HG03045 (cell line): ENCODE measurements at regions not wholly inside any gene's neighbourhood (a gene's known extent, or its start where the extent isn't known, plus 50 kb on each side); places are given as distances from the start of the nearest gene placed in this dataset.

ENCODE experiments used
- ATAC-seq: cut with Tn5 transposase; IDR thresholded peaks from one replicate; pipeline ENCODE4 v1.9.1; 2021; ENCODE audit warnings: mild to moderate bottlenecking, moderate library complexity; ENCODE audit not compliant: unreplicated experiment

DNA sequence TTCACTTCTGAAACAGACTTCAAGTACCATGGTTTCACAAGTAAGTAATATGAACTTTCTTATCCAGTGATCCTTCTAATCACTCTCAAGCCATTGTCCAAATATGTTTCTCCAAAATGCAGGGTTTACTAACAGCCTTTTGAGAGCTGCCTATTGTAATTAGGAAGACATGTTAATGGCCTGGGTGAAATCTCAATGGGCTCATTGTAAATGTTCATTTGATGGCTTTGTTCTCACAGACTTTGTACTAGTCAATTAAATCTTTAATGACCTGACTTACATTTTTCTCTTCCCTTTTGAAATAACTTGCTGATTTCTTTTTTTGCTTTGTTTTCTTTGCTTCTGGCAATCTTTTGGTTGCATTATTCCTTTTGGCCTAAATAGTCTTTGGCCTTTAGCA is 444.8 kb downstream of the LIG4 start:
- no peak for ATAC-seq

DNA sequence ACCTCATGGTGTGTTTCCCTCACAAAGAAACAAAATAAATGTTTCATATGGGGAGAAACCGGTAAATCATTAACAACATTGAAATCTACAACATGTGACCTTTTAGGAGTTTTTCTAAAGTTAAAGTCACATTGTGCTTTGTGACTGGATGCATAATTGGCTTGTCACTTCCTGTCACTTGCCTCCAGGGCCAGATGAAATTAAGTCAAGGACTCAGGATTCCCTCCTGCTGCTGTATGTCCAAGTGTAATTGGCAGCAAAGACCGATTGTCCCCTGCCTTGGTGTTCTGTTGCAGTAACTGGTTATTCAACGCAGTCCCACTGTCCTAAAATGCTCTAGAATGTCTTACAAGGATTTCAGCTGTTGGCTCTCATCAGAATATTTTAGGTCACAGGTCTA is 448.2 kb downstream of the LIG4 start:
- ATAC-seq = no peak

DNA sequence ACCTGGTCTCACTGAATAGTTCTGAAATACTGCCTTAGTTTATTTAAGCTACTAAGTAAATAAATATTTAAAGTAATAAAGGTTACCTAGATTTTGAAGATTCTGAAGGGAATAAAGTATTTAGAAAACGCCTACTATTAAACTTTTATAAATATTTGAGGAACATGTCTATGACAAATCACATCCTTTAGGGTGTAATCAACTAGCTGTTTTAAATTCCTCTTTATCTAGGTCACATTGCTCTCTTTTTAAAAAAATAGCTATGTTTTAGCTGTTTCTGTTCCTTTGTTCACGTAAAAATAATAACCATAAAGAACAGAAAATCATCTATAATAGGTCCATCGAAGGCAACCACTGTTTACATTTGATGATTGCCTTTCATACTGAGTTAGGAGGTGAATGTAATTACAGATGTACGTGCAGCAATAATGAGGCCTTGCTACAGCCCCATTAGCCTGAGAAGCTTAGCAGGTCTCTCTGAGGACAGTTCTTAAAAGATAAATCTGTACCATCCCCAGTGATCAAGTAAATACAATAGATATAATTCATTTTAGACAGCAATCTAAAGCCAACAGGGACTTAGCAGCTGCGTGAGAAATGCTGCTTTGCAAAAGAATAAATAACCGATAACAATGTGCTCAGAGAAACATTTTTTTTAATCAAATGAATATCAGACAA is 449.5 kb downstream of the LIG4 start:
- no peak for ATAC-seq

DNA sequence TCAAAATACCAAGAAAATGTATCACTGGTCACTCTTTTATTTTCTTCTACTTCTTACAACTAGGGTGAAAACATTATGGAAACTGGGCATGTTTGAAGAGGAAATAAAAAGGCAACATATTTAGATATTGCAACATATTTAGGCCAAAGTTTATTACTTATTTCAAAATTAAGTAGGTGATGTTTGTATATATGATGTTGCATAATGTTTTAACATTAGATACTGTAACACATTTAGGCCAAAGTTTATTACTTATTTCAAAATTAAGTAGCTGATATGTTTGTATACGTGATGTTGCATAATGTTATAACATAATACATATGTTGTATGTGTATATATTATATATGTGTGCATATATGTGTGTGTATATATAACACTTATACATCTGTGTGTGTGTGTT is 451.3 kb downstream of the LIG4 start:
- no peak for ATAC-seq

- no peak for ATAC-seq
Measured at GRCh38 chr13:107753748-107754147, 461.6 kb downstream of the LIG4 start.

DNA sequence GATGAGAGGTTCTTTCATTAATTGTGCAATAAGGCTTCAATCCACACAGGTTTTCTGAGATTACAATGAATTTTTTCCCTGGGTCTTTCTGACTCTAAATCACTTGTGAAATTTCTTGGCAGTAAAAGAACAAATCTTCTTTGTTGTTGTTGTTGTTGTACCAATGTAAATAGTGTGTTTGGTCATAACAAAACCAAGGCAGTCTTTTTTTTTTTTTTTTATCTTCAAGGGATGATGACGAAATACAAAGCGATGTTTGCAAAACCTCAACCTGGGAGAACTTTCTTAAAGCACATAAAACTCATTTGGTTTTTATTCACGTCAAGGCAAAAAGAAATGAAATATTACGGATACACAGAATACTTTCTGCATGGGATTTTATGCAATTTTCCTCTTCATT is 462.0 kb downstream of the LIG4 start:
- ATAC-seq = no peak

DNA sequence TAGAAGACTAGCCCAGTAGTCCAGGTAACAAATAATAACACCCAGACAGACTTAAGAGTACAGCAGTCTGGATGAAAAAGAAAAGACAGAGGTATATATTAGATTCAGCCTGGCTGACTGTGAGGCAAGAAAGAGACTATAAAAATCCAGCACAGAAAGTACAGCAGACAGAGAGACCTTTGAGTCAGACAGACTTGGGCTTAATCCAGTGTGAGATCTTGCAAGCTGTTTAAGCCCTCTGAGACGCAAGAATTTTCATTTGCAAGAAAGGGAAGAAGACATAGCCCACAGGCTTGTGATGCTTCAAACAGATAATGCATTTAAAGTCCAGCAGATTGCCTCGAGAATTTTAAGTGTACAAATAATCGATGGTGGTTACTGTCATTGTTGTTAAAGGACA is 471.4 kb downstream of the LIG4 start:
- no peak for ATAC-seq

DNA sequence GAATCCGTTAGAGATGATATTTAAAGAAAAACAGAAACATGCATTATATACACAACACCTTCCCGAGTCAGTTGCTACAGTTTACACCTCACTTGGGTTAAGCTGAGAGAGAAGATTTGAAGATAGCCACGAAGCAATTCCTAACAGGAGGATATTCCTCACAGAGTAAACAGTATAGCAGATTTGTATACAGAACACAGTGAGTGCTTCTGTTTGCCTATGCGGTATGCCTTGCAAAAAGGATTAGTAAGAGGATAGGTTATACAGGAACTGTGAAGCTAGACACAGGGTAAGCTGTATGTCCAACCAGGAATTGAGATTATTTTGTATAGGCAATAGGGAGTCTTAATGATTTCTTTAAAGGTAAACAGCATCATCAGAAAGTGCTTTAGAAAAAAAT is 471.8 kb downstream of the LIG4 start:
- ATAC-seq = no peak

- ATAC-seq = no peak
Measured at GRCh38 chr13:107743100-107743499, 472.2 kb downstream of the LIG4 start.

DNA sequence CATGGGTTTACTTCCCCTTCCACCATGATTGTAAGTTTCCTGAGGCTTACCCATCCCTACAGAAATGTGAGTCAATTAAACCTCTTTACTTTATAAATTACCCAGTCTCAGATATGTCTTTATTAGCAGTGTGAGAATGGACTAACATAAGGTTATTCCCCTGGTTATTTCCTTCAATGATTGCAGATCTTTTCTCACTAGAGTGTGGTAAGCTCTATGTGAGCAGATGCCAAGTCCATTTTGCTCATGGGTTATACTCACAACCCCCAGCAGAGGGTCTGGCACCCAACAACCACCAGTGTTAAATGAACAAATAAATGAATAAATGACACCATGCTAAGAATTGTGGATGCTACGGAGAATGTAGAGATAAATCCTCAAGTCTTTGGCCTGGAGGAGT is 472.8 kb downstream of the LIG4 start:
- ATAC-seq = no peak

DNA sequence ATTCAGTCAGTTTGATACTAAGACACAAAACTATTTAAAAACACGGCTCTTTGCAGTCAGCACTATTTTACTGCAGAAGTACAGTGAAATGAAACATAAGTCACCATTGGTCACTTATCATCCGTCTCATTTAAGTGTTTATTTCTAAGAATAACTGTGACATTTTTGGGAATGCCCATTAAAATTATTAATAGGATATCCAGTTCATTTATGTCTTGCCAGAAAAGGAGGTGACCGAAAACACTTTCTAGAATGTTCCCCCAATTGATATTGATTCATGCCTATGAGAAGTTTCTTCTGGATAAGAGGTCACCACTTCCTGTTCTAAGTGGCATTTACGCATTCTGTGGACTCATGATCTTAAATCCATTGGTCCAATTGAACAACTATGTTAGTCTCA is 477.3 kb downstream of the LIG4 start:
- ATAC-seq = no peak

- no peak for ATAC-seq
Measured at GRCh38 chr13:107736731-107737130, 478.6 kb downstream of the LIG4 start.

- ATAC-seq = no peak
Measured at GRCh38 chr13:107736170-107736569, 479.2 kb downstream of the LIG4 start.

DNA sequence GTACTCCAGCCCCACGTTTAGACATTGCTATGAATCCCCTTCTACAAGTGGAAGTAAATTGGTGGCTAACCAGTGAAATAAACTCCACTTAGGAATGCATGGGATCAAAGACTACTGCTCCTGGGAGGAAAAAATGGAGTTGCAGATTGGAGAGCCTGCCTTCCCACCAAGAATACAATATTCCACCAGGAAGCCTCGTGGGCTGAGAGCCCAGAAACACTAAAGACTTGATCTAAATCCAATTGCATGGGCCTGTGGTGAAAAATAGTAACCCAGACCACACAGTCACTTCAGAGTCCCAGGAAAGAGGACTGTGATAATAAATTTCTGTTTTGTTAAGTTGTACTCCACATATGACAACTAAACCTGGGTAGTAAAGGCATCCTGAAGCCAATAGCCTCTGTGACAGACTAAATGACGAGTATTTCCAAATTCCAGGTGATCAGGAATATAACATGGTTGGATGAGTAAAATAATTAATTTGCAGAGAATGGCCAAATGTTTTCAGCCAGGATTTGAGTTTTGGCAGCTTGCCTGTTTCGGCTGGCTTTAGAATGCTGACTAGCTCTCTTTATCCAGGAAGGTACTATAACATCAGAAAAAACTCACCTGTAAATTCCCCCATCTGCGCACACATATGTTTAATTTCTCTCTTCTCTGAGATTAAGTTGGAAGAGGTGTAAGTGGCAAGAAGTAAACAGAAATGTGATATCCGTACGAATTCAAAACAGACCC is 480.3 kb downstream of the LIG4 start:
- ATAC-seq = no peak

DNA sequence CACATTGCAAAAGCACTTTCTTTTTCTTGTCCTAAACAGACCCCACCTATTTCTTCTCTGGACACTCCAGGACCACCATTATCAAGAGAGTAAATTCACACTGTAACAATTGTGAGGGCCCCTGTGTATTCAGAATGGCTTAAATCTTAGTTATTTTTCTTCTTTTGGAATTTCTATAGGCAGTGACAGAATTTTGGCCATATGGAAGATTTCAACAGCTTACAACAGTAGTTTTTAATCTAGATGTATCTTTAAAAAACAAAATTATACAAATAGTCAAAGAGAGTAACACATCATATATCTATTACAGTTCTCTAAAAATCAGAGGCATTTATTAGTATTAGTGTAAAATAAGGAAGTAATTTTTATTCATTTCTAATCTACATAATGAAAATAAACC is 482.1 kb downstream of the LIG4 start:
- no peak for ATAC-seq

DNA sequence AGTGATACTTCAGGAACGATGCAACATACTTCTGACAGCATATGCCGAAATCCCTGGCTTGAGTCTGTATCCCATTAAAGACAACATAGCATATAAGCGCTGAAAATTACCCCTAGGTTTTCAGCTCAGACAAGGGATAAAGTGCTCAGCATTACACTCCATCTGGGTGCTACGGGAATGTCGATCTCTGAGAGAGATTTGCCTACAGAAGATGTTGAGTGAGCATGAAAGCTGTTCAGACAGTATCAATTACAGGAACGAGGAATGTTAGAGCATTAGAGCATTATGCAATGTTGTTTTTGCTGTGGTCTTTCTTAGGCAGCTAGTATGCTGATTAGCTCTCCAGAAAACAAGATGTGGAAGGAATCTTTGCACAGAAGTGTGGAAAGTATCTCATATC is 484.5 kb downstream of the LIG4 start:
- ATAC-seq = no peak

DNA sequence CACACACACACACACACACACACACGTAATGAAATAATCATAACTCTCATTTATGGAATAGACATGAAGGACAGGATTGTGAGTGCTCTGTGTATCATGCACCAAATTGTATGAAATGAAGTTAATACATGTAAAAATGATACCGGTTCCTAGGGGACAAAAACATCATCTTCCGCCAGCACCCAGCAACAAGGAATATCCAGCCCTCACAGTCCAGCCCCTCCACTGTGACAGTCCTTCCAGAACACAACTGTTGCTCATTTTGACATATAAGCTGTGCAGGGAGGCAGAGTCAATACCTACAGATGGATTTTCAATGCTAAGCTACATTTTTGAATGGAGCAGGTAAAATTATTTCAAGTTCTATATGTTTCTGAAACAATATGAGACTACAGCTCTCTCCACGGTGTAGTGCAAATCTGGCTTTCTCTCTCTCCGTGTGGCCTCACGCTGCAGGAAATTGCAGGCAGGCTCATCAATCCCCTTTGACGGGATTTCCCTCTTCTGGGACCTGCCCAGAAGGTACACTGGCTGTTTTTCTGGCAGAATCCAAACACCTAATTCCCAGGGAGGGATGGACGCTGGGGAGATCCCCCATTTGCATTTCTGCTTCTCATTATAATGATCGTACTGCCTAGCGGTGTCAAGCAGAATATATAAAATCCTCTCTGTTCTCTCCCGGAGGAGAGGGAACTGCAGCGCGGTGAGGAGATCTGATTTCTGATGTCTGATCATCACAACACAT is 494.0 kb downstream of the LIG4 start:
- no peak for ATAC-seq

DNA sequence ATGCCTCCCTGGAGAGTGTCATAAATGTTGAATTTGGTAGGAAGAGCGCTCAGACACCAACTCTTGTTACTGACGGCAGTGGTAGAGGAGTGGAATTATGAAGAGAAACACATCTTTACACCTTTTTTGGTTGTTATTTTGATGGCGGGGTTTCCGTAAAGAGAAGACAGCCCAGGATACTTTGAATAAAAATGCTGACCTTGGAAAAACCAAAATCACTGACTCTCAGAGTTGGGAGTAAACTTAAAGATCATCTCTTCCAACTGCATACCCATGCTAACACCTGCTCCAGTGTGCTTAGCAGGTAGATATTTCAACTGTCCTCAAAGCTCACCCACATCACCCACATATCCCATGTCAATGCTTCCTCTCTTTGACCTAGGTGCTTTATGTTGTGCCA is 498.6 kb downstream of the LIG4 start:
- no peak for ATAC-seq

DNA sequence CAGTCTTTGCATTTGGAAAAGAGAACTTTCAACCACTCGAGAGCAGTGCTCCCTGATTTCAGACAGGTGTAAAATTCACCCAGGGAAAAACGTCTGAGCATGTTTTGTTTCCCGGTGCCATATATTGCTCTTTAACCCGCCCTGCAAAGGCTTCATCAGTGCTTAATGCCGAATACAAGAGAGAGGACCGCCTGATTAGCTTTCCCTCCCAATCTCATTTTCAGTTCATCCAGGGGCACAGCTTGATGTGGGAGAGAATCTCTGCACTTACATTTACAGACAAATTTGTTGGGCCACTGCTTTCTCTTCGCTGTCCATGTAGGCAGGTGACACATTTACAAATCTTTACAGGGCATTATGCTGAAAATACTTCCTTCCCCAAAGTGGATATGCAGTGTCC is 499.1 kb downstream of the LIG4 start:
- no peak for ATAC-seq

DNA sequence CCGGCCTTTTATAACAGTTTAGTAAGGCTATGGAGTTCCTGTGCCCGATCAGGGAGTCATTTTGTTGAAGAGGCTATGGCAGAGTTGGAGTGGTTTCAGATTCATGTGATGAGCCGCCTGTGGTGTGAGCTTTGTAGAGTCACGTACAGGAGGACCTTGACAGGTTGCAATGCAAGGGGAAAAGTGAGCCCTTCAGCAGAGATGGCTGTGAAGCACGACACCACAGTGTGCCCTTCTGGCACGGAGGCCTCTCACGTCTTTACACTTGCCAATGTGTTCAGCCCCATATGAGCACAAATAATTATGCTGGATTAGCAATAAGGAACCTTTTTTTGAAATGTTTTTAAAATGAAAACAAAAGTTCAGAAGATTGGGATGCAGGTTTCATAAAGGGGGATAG is 499.8 kb downstream of the LIG4 start:
- ATAC-seq = no peak

DNA sequence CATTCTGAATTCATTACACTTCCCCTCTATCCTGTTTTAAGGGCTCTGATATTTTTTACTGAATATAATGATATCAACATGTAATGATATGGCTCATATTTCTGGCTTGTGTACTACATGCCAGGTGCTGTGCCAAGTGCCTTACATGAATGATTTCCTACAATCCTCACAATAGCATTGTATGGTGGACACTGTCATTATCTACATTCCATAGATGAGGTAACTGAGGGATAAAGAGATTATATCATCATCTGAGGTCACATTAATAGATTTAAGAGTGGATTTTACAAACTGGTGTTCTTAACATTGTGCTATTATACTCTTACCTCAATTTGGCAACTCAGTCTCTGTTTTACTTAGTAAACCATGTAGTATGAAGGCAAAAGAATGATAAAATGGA is 502.0 kb downstream of the LIG4 start:
- no peak for ATAC-seq
